ENCODE measurements at regions not wholly inside any gene's neighbourhood (a gene's known extent, or its start where the extent isn't known, plus 50 kb on each side); places are given as distances from the start of the nearest gene placed in this dataset.
"Not testable (repeated sequence)": the region's sequence is repeated elsewhere in the genome, so short reads cannot be mapped to it uniquely, and the experiment has no call there.

DNA sequence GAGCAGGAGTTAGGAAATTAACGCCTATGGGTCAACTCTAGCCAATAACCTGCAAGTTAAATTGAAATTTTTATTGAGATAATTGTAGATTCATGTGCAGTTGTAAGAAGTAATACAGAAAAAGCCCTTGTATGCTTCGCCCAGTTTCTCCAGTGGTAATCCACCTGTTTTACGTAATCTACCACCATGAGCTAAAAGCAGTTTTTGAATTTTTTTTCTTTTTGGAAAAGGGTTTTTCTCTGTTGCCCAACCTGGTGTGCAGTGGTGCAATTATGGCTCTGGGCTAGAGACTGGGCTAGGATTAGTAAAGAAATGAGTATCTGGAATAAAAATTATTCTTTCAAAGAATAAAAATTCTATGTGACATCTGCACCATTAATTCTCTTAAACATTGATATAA is 116.2 kb downstream of the ZFP64 start:
- DNase-seq (ENCODE audit: low spot score), result no peak
- ATAC-seq (ENCODE audit: low FRiP score), result no peak
- TF ChIP-seq, protein P1, sequence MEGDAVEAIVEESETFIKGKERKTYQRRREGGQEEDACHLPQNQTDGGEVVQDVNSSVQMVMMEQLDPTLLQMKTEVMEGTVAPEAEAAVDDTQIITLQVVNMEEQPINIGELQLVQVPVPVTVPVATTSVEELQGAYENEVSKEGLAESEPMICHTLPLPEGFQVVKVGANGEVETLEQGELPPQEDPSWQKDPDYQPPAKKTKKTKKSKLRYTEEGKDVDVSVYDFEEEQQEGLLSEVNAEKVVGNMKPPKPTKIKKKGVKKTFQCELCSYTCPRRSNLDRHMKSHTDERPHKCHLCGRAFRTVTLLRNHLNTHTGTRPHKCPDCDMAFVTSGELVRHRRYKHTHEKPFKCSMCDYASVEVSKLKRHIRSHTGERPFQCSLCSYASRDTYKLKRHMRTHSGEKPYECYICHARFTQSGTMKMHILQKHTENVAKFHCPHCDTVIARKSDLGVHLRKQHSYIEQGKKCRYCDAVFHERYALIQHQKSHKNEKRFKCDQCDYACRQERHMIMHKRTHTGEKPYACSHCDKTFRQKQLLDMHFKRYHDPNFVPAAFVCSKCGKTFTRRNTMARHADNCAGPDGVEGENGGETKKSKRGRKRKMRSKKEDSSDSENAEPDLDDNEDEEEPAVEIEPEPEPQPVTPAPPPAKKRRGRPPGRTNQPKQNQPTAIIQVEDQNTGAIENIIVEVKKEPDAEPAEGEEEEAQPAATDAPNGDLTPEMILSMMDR (IDR thresholded peaks at IDR 0.05), result no peak

DNA sequence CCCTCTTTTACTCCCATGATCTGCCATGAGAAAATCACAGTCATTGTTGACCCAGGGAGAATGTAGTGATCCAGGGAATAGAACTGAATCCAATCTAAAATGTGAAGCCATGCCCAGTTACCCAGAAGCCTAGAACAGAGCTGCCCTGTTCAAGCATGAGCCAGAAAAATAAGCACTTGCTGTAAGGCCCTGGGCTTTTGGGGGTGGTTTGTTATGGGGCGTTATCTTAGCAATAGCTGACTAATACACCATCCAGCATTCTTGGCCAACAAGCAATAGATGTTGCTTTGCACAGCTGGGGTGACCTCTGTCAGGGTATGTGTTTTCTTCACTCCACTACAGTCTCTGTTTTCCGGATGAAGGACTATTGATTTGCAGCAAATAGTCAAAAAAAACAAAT is 120.4 kb downstream of the ZFP64 start:
- ATAC-seq (ENCODE audit: low FRiP score) (no peak), DNase-seq (ENCODE audit: low spot score) (no peak)
- TF ChIP-seq, protein P1 (IDR thresholded peaks at IDR 0.05), result no peak

DNA sequence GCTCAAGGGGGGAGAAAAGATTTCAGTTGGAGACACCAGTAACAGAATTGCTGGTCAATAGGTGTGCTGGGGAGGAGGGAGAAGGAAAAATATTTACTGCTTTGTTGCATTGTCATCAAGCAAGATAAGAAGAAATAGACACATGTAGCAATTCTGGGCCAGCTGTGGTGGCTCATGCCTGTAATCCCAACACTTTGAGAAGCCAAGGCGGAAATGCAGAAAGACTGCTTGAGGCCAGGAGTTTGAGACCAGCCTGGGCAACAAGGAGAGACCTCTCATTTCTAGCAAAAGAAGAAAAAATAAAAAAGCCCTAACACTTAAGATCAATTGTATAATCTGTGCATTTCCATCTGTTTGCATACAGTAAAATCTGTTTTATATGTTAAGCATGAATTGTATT is 126.6 kb downstream of the ZFP64 start:
- DNase-seq (ENCODE audit: low spot score), result no peak
- TF ChIP-seq, protein P1 (IDR thresholded peaks at IDR 0.05), result no peak
- no peak for ATAC-seq (ENCODE audit: low FRiP score)

DNA sequence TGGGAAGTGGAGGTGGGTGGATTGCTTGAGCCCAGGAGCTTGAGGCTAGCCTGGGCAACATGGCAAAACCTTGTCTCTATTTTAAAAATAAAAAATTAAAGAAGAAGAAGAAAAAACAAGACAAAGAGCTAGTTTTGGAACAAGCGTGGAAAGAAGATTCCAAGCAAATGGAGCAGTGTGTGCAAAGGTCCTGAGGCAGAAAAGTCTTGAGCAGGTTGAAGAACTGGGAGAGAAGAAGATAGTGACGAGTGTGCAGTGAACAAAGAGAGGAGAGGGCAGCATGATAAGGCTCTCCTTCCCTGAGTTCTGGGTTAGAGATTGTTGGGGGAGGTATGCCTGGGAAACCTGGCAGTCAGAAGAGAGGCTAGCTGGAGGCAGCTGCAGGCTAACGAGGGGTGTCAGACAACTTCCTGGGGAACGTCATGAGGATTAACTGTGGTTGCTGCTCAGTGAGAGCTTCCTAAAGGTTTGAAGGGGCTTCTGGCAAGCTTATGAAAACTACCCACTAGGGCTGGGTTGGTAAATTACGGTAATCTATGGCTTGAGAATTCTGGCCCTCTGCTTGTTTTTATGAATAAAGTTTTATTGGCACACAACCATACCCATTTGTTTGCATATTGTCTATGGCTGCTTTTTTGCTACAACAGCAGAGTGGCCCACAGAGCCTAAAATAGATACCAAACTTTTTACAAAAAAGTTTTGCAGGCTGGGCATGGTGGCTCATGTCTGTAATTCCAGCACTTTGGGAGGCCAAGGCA is 128.9 kb downstream of the ZFP64 start:
- DNase-seq (ENCODE audit: low spot score) (no peak), ATAC-seq (ENCODE audit: low FRiP score) (no peak)
- TF ChIP-seq, protein P1 (IDR thresholded peaks at IDR 0.05), result no peak

DNA sequence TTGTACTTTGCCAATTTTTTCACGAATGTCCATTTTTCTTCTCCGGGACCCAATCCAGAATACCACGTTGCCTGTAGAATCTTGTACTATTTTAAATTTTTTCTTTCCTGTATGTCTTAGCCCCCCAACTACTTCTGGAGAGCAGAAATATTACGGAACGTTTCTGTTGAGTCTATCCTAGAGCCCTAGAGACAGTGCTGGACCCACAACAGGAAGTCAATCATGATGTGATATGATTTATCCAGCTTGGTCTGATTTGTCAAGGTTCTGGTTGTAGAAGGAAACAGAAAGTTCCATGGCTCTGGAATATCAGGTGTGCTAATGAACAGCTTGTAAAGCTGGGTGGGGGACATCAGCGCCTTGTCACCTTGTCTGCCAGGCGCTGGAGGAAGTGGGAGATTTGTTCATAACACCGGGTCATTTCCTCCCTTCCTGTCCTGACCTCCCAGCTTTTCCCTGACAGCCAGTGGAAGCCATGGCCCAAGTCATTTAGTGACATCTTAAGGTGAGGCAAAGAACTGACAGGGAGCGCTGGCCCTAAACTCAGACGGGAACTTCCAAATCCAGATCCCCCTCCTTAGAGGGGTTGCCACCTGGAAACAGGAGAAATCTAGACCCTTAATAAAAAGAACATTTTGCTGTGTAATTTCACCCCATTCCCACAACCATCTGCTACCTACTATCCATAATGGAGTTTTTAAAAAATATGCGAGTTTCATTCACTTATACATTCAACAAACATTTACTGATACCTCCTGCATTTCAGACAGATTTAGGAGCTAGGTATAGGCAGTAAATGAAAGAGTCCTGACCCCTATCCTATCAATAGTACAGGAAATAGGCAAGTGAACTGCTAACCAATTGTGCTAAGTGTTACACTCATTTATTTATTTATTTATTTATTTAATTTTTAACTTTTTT is 130.5 kb downstream of the ZFP64 start:
- DNase-seq (ENCODE audit: low spot score) (no peak), ATAC-seq (ENCODE audit: low FRiP score) (no peak)
- TF ChIP-seq, protein P1 (IDR thresholded peaks at IDR 0.05), result no peak

DNA sequence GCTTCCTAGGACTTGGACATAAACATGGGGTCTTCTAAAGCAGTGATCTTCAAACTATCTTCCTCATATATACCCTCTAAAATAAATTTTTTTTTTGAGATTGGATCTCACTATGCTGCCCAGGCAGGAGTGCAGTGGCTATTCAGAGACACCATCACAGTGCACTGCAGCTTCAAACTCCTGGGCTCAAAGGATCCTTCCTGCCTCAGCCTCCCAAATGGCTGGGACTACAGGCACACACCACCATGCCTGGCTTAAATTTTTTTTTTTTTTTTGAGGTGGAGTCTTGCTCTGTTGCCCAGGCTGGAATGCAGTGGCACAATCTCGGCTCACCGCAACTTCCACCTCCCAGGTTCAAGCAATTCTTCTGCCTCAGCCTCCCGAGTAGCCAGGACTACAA is 134.4 kb downstream of the ZFP64 start:
- DNase-seq (ENCODE audit: low spot score); ATAC-seq (ENCODE audit: low FRiP score): not testable (repeated sequence)

DNA sequence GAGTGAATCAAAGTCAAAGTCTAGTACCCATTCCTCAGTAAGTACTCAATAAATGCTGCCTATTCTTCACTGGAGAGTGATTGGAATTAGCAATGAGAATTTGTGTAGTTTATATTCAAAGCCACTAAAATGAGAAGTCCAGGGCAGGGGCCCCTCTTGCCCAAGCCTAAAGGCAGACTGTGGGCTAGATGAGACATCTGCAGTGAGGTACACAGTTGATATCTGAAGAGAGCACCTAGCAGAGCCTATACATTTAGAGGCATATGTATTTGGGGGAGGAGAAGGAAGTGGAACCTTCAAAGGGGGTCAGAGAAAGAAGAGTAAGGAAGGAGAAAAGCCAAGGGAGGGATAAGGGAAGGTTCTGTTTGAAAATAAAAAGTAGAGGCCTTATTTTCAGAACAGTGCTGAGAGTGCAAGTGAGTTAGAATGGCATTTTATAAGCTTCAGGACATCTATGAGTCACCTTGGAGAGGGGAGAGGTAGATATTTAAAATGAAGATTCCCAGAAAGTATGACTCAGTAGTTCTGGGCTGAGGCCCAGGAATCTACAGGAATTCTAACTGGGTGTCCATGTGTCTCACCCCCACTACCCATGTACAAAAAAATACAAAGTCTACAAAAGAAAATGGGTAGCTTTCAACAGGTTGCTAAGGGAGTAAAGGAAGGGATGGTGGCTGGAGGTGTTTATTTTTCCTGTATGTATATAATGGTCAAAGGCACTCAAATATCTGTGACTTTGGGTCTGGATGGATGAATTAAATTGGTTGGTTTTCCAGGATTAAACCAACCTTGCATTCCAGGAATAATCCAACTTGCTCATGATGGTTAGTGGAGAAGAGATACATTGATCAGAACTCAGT is 135.1 kb downstream of the ZFP64 start:
- DNase-seq (ENCODE audit: low spot score), result no peak
- TF ChIP-seq, protein P1 (IDR thresholded peaks at IDR 0.05), result no peak
- ATAC-seq (ENCODE audit: low FRiP score), result no peak
